Glomerular endothelial cell (primary cell): ENCODE measurements at regions not wholly inside any gene's neighbourhood (a gene's known extent, or its start where the extent isn't known, plus 50 kb on each side); places are given as distances from the start of the nearest gene placed in this dataset.

Experiments used
- DNase-seq: peaks from one replicate; pipeline ENCODE4 v3.0.0-alpha.2; 2011; ENCODE audit warnings: low read depth, low spot score; ENCODE audit errors: extremely low read depth

GRCh38 chr4:30653291-30653690, 66.9 kb upstream of the PCDH7 start:
- DNase-seq: no peak

GRCh38 chr4:30656828-30657227, 63.3 kb upstream of the PCDH7 start:
- DNase-seq: no peak

DNA sequence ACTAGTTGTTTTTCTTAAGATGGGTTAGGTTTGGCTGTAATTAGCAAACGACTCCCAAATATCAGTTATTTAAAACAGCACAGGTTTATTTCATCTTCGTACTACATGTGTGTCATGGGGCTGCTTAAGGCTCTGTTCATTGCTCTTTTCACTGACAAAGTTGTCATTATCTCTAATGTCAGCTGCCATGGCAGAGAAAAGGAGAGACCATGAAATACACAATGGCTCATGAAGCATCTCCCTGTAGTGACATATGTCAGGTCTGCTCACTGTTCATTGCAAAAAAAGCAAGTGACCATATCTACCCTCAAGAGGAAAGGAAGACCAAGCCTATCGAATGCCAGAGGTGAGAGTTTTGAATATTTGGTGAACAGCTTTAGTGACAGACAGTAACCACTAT, 52.2 kb upstream of the PCDH7 start:
- DNase-seq: no peak

DNA sequence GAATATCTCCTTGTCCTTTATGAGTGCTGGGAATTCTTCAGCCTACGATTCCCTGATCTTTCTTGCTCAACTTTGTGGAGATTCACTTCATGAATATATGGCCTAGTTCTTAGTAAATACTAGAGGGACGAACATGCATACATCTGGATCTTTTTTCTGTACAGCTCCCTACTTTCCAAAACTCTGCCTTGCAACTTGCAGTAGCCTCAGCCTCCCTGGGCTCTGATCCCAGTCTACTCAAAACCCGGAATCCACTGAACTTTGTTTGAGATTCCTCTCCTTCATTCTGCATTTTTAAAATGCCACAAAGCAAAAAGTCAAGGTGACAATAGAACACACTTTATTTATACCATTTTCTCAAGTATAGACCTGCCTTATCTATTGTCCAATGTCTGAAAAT, 50.0 kb upstream of the PCDH7 start:
- DNase-seq: no peak
